SKM-1 treated with dmso at 0.1 percent for 144 hours (cell line): ENCODE measurements at regions not wholly inside any gene's neighbourhood (a gene's known extent, or its start where the extent isn't known, plus 50 kb on each side); places are given as distances from the start of the nearest gene placed in this dataset.
"Not testable (repeated sequence)": the region's sequence is repeated elsewhere in the genome, so short reads cannot be mapped to it uniquely, and the experiment has no call there.

Experiments used
- DNase-seq: peaks from one replicate; lab custom pipeline; 2025; ENCODE audit not compliant: unreplicated experiment; lab: John Stamatoyannopoulos, UW

DNA sequence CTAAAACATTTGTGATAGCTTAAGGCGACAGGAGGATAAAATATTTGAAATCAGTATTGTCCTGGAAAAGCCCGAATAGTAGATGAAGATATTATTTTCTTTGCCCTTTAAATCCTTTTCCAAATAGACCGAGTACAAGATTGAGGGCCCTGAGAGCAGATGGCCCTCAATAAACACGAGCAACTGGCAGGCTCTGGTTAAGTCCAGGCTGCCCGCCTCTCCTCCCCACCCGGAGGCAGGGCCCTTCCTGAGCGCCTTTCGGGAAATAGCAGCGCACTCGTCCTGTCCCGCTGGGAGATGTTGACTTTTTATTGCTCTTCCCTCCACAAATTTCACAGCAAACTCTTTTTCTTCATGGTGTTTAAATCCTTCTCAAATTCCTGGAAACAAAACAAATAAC, 50.8 kb upstream of the MAX start:
- DNase-seq: no peak

DNA sequence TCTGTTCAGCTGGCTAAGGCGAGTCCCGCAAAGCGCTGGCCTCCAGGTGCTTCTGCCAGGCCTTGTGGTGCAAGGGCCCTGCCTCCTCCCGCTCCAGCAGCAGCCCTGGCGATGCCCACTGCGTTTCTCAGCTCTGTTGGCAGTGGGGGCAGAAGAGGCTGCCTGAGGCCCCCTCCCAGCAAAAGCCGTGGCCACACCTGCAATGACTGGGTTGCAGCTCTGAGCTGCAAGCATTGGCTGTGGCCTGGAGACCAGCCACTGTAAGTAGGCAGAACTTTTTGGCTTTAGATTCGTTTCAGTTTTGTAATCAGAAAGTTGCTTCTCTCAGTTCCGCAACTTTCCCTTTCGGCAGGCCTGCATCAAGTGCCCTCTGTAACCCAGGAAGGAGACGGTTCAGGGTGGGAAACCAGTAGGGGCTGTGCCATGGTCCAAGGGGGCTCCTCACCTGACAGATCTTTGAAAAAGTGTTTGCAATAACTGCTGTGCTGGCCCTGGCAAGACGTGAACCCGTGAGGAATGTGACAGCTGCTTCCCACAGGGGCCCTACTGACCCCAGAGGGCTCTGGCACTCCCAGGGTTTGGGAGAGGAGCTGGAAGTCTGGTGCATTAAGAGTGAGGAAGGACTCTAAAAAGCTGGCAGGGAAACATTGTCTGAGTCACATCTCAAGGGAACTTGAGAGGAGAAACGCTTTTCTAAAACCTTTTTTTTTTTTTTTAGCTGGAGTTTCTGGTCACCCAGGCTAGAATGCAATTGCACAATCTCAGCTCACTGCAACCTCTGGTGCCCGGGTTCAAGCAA, 54.5 kb upstream of the MAX start:
- DNase-seq: peak; percentile 40

DNA sequence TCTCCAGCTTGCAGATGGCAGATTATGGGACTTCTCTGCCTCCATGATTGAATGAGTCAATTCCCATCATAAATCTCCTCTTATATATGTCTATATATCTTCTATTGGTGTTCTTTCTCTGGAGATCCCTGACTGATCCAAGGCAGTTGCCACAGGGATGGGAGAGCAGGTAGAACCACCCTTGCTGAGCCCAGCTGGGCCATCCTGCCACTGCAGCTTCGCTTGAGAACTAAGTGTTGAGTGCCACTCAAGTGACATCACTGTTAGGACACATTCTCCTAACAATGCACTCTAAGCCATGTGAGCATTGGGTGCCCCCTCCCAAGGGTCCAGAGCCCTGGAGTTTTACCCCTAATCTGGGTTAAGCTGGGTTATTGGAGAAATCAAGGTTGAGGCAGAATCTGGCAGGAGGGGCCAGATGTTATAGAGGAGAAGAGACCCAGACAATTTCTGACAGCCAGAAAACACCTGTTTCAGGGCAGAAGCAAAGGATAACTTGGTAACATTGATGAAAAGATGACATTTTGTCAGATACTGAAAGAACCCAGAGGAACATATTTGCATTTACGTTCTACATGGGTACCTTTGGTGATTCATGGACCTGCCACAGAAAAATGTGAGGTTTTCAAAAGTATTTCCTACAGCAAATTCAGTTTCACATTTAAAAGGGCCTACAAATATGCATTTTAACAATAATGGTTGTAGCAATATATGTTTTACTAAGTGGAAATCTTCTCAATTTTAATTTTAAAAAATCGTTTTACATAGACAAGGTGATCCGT, 57.2 kb upstream of the MAX start:
- DNase-seq: no peak

DNA sequence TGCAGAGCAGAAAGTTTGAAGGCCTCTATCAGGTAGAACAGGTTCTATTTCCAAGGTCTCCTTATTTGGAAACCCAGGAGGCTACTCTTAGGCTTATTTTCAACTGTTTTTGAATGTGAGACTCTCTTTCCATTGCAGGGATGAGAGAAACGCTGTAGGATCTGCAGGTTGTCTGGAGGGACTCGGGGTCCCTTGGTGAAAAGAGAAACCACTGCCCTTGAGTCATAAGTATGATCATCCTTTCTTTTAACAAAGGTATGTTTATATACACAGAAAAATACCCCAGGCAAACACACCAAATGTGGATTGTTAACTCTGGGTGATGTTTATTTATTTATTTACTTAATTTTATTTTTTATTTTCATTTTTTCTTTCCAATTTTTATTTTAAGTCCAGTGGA, 57.8 kb upstream of the MAX start:
- no peak for DNase-seq

DNA sequence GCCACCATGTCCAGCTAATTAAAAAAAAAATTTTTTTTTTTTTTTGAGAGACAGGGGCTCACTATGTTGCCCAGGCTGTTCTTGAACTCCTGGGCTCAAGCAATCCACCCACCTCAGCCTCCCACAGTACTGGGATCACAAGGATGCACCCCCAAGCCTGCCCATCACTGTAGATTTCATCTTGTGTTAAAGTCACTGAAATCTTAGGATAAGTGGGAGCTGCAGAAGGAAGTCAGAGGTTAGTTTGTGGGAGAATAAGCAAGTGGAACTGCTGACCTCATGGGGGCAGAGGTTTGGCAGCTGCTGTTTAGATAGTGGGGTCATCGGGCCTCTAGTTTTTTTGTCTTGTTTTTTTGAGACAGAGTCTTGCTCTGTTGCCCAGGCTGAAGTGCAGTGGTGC, 59.7 kb upstream of the MAX start:
- no peak for DNase-seq

DNA sequence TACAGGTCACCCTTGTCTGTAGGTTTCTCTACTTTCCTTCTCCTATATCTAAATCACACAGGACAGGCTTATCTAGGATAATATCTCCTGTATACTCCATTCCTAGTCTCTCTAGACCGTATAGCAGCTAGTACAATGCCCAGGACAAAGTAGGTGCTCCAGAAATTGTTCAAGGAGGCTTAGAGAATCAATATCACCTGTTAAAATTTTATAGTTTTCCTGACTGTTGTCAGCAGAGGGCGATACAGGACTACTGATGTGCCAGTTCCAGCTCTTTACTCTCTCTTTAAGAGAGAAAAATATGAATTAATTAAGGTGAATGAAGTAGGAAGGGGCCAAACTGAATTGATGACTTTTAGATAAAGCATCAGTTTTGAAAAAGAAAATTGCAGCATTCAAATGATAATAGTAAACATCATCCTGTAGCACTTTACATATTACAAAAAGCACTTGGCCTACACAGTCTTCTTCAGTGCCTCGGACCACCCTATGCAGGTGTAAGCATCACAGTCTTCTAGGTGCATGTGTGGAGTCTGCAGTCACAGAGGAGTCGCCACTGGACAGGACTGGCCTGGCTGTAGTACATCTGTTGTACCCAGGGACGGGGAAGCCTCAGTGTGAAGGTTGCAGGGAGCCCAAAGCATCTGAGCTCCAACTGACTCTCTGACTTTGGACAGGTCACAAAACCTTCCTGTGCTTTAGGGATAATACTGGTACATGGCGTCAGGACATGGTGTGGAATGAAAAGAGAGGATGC, 61.9 kb upstream of the MAX start:
- DNase-seq: no peak

DNA sequence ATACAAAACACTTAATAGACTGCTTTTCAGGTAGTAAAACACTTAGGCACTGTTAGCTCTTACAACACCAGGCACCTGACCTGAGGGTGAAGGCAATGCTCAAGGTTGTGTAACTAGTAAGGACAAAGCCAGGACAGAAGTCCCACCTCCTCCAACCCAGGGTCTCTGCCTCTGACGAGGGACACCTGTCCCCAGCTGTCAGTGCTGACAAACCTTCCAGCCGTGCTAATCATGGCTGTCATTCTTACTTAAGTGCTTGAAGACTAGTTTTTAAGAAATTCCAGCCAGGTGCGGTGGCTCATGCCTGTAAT, 62.5 kb upstream of the MAX start:
- DNase-seq: no peak

DNA sequence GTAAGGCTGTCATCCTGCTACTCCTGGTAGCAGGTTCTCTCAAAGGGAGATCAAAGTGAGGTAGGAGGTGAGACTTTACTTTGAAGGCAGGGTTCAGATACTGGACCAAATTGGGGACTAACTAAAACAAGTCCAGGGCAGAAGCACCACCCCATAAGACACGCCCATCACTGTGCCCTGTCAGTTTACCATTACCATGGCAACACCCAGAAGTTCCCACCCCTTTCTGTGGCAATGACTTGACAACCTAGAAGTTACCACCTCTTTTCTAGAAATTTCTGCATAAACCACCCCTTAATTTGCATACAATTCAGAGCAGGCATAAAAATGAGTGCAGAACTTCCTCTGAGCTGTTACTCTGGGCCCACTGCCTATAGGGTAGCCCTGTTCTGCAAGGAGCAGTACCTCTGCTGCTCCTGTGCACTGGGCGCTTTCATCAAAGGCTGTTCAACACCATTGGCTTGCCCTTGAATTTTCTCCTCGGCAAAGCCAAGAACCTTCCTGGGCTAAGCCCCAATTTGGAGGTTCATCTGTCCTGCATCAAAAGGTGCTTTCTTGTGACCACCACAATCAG, 64.8 kb upstream of the MAX start:
- no peak for DNase-seq

DNA sequence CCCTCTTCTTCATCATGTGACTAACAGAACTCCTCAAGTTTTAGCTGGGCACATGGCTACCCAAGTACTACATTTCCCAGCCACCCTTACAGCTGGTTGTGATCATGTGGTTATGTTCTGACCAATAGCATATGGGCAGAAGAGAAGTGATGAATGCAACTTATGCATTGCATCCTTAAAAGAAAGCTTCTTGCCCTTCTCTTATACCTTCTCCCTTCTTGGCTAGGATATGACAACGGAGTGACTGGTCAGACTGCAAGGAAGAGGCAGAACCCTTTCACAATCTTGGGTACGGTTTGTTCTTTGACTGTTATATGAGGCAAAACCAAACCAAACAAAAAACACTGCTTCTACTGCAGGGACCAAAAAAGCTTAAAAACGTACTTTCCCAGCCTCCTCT, 66.5 kb upstream of the MAX start:
- DNase-seq: no peak

DNA sequence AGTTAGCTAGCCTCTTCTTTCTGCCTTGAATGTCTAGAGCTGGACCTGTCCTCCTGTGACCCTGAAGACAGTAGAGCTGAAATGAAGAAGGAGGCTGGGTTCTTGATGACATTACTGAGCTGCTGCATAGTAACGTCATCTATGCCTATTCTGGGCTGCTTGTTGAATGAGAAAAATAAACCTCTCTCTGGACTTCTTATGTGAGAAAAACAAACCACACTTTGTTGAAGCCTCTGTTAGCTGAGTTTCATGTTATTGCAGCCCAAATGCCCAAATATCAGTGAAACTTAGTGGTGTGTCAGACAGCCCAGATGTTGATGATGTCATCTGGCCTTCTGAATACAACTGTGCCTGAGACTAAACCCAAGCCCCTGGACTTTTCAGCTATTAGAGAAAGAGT, 67.0 kb upstream of the MAX start:
- DNase-seq: no peak

DNA sequence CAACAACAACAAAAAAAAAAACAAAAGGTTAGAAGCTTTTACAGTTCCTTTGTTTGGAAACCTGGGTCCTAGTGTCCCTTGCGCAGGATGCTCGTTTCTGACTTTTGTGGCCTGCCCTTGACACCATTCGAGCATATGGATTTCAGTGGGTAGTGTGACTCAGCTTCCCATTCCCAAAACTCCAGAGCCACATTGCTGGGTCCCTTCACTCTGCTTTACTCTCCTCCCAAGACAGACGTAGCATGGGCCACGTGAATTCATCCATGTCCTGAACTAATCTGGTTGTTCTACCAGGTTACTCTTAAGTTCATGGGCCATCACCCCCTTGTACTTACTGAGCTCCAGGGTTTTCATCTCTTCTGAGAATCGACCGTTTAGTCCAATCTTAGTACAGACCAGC, 68.0 kb upstream of the MAX start:
- no peak for DNase-seq

DNA sequence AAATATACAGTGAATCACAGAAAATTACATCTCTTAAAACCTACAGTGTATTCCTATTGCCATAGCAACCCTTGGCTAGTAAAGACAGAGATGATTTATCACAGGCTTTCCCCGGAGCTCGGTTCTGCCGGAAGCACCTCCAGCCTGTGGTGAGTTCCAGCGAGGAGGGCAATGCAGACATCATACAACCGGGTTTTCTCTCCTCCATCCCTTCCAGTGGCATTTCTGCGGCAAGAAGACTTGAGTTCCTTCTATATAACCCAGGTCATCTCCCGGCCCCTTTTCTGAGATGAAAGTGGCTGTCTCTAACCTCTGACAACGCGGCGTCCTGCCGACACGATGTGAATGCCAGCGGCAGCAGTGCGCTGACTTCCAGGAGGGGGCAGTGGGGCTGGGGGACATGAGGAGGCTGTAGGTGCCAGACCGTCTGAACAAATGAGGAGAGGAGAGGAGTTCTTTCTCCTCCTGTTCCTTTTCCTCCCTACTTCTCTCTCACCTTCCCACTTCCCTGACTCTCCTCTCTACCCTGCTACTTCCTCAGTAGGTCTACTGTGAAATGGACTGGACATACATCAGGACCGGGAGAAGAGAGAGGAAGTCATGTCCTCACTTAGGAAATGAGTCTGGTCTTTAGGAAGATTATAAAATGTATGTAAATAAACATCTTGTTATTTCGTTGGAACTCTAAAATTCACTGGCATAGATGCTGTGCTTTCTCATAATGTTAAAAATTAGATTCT, 68.6 kb upstream of the MAX start:
- no peak for DNase-seq

DNA sequence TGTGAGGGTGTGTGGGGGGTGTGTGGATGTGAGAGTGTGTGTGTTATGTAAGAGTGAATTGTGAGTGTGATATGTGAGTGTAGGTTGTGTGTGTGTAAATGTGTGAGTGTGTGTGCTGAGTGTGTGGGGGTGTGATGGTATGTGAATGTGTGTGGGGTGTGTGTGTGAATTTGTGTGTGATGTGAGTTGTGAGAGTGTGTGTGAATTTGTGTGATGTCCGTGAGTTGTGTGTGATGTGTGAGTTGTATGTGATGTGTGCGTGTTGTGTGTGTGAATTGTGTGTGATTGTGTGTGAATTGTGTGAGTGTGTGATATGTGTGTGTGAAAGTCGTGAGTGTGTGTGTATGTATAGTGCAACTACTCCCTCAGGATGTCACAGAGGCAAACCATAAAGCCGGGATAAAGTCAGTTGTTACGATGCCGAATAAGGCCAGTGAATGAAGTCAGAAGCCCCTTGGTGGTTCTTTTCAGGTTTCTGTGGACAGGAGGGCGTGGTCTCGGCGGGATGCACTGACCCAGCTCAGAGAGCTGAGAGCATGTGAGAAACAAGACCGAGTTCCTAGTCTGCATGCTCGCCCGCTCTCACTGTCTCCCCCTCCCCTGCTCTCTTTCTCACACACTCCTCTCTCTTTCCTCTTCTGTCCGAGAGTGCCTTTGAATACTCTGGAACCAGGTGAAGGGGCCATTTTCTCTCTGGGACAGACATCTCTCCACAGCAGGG, 71.8 kb upstream of the MAX start:
- no peak for DNase-seq

DNA sequence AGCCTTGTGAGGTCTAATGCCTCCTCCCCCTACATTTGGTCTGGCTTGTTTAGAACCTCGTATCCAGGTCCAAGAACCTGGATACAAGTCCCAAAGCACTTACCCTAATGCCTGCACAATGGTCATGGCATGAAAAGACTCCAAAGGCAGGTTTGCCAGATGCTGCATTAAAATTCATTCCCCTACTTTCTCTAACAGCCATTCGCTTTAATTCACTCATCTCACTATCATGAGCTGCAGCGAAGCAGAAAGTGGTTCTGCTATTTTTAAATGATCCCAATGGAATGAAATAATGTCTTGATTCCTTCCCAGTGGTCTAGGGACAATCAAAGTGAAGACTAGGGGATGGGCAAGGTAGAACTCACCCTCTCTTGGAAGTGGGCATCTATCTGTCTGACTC, 72.5 kb upstream of the MAX start:
- no peak for DNase-seq

DNA sequence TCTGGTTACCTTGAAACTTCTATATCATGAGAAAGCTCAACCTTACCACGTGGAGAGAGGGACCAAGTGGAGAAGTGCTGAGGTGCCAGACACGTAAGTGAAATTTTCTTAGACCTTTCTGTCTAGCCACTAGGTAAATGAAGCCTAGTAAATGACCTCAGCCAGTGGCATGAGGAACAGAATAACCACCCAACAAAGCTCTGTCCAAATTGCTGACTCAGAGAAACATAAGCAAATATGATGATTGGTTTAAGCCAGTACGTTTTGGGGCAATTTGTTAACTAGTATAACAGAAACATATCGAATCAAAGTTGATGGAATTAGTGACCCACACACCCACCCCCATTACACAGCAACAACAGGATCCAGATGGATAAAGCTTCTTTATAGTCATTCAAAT, 75.2 kb upstream of the MAX start:
- DNase-seq: no peak

DNA sequence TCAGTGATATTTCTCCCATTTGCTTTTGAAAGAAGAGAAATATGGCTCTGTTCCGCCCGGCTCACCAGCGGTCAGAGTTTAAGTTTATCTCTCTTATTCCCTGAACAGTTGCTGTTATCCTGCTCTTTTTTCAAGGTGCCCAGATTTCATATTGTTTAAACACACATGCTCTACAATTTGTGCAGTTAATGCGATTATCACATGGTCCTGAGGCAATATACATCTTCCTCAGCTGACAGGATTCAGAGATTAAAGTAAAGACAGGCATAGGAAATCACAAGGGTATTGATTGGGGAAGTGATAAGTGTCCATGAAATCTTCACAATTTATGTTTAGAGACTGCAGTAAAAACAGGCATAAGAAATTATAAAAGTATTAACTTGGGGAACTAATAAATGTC, 76.9 kb upstream of the MAX start:
- not testable (repeated sequence) for DNase-seq

DNA sequence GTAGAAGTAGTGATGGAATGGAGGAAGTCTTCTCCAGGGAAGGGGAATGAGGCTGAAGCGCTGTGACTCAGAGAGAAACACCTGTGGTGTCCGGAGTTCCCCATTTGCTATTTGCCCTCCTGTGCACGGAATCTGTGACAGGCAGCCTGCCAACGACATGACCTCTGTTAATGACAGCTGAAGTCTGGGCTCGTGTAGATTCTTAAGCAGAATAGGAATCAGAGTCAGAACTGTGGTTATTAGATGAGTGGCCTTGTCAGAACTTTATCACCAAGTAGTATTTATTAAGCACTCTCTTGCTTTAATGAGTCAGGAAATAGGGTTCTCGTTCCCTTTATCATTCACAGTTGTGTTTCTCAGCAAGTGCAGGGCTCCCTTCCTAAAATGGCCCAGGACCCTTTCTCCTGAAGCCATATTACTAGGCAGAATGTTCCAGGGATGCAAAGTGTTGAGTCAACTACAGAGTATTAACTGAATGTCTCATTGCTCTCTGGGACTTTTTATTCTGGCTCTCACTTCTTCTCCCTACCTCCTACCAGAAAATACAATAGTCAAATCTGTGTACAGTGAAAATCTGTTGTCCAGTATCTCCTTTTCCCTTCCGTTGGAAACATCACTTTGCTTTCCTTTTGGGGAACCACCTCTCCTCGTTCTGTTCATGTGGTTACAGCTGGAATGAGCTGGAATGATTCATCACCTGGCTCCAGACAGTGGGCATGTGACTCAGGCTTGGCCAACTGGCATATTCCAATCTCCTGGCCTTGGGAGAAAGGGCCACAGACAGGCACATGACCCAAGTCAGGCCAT, 77.8 kb upstream of the MAX start:
- no peak for DNase-seq

DNA sequence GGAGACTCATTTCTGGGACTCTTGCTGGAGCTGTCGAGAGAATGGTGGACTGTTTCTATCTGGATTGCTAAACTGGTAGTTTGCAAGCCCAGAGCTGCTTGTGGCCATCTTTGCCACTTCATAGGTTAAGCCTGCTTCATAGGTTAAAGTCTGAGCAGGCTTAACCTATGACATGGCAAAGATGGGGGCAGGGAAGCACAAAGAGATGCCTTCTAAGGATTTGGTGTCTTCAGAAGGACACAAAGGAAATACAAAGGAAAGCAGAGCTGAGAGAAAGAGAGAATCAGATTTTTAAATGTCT, 78.4 kb upstream of the MAX start:
- DNase-seq: no peak

DNA sequence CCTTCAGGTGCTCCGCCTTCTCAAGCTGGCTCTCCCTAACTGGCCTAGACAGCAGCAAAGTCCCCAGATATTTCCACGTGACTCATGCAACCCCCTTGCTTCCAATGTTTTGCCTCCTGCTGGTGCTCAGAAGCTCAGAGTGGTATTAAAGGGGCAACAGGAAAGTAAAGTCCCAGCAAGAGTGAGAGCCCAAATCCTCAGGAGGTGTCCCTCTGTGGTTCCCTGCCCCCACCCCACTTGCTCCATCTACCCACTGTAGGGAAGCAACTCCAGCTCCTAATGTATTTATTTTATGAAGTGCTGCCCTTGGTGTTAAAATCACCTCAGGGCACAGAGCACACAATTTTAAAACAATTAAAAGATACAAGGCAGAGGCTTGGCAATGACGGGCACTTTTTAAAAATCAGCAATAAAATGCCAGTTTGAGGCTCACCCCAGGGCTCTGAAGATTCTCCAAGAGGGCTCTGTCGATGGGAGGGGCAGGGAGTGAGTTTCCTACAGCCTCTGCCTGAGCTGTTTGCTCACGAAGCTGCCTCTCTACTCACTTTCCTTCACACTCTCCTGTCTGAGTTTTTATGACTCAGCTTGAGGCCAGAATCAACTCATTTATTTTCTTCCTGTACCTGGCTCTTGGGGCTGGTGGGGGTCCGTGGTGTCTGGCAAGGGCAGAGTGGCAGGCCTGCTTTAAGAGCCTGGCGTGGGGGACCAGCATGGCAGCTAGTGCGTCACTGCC, 81.9 kb upstream of the MAX start:
- DNase-seq: no peak
